GM12874 (cell line): ENCODE measurements at regions not wholly inside any gene's neighbourhood (a gene's known extent, or its start where the extent isn't known, plus 50 kb on each side); places are given as distances from the start of the nearest gene placed in this dataset.

Experiments used
- CTCF ChIP-seq: IDR thresholded peaks from 2 replicates; pipeline ENCODE4 v1.5.1; 2011; ENCODE audit warnings: low read depth, mild to moderate bottlenecking, control low read depth, low read length, moderate library complexity; ENCODE audit not compliant: insufficient read depth

DNA sequence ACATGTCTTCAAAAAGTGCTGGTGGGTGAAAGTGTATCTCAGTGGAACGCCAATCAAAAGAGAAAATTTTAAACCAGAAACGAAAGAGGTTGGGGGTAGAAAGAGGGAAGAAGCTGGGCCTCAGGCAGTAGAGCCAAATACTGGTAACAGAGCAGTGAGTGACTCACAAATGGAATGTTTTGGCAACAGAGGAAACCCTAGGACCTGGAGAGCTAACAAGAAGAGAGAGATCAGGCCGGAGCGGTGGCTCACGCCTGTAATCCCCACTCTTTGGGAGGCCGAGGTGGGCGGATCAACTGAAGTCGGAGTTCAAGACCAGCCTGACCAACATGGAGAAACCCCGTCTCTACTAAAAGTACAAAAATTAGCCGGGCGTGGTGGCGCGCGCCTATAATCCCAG is 450.8 kb upstream of the NAALADL2 start:
- TF ChIP-seq CTCF: no peak

GRCh38 chr3:174409086-174409743 is 449.9 kb upstream of the NAALADL2 start:
- no peak for TF ChIP-seq CTCF

- TF ChIP-seq CTCF: no peak
Observed at GRCh38 chr3:174413062-174413912, 445.8 kb upstream of the NAALADL2 start.

DNA sequence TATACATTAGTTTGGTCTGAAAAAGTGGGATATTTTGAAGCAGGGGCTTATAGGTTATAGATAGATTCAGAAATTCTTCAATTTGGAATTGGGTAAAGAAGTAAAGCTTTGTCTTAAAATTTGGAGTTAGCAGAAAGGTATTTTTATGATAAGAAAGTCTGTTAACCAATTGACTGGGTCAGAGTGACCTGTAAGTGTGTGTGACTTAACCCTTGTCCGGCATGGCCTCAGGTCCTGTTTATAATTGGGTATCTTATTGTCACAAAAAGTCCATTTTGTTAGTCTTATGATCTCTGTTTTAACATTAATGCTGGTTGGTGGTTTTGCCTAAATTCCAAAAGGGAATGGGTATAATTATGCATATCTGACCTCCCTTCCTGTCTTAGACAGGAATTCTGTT is 444.2 kb upstream of the NAALADL2 start:
- no peak for TF ChIP-seq CTCF

DNA sequence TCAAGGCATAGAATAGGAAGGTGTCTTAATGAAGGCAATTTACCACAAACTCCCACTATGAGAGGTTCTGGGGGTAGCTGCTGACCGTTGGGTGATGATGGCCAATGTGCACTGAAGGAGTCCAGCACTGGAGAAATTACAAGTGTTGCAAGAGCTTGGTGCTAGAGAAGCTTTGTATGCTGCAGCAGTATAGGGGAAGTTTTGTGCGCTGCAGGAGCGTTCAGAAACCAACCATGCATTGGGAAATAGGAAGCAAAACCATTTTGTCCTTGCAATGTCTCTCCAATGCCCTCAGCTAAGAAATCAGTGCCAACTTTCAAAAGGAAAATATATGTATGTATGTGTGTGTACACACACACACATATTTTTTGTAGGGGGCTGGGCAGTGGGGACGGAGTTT is 441.6 kb upstream of the NAALADL2 start:
- TF ChIP-seq CTCF: no peak

- no peak for TF ChIP-seq CTCF
Observed at GRCh38 chr3:174419216-174419615, 439.9 kb upstream of the NAALADL2 start.

- TF ChIP-seq CTCF: no peak
Observed at GRCh38 chr3:174423936-174424335, 435.2 kb upstream of the NAALADL2 start.
